Neural cell (in vitro differentiated cells): ENCODE measurements at regions not wholly inside any gene's neighbourhood (a gene's known extent, or its start where the extent isn't known, plus 50 kb on each side); places are given as distances from the start of the nearest gene placed in this dataset.

Experiments
- H2AFZ ChIP-seq: fragments of 200-600, 300-800 bp; sonication (generic), shearing (Covaris generic); 2 replicates; pipeline ENCODE4 v1.6.0; 2014; ENCODE audit warnings: low read depth, mild to moderate bottlenecking, antibody characterized with exemption, low read length, moderate library complexity
- H3F3A ChIP-seq: fragments of 200-600 bp; shearing (Covaris generic); 2 replicates; pipeline ENCODE4 v1.6.1; 2016; ENCODE audit warnings: mild to moderate bottlenecking, moderate library complexity, mixed read lengths, antibody characterized with exemption, low read length; ENCODE audit not compliant: insufficient read depth, poor library complexity, severe bottlenecking
- H3K27ac ChIP-seq: fragments of 200-600, 300-800 bp; sonication (generic), shearing (Covaris generic); 2 replicates; pipeline ENCODE4 v1.5.1; 2014; ENCODE audit warnings: mild to moderate bottlenecking, low read length, moderate library complexity
- H3K27me3 ChIP-seq: fragments of 300-800, 200-600 bp; sonication (generic), shearing (Covaris generic); 2 replicates; pipeline ENCODE4 v1.6.0; 2014; ENCODE audit warnings: mild to moderate bottlenecking, low read depth, low read length, moderate library complexity; ENCODE audit not compliant: insufficient read depth
- H3K36me3 ChIP-seq: fragments of 300-800, 200-600 bp; sonication (generic), shearing (Covaris generic); 2 replicates; pipeline ENCODE4 v1.5.1; 2014; ENCODE audit warnings: mild to moderate bottlenecking, antibody characterized with exemption, low read length, moderate library complexity; ENCODE audit not compliant: insufficient read depth
- H3K4me2 ChIP-seq: fragments of 300-800, 200-600 bp; sonication (generic), shearing (Covaris generic); 2 replicates; pipeline ENCODE4 v1.6.0; 2014; ENCODE audit warnings: mild to moderate bottlenecking, low read length
- H3K4me3 ChIP-seq: fragments of 300-800, 200-600 bp; sonication (generic), shearing (Covaris generic); 2 replicates; pipeline ENCODE4 v1.5.1; 2014; ENCODE audit warnings: mild to moderate bottlenecking, low read length, moderate library complexity
- H3K79me2 ChIP-seq: fragments of 200-600 bp; shearing (Covaris generic); replicated peaks from 2 replicates; pipeline ENCODE4 v1.6.0; 2014; ENCODE audit warnings: mild to moderate bottlenecking, low read length, moderate library complexity; ENCODE audit not compliant: insufficient read depth
- H3K9ac ChIP-seq: fragments of 300-800, 200-600 bp; sonication (generic), shearing (Covaris generic); 2 replicates; pipeline ENCODE4 v1.6.1; 2016; ENCODE audit warnings: mild to moderate bottlenecking, low read length, mixed read lengths
- H3K9me2 ChIP-seq: fragments of 200-600 bp; shearing (Covaris generic); 2 replicates; pipeline ENCODE4 v1.6.1; 2016; ENCODE audit warnings: mild to moderate bottlenecking, low read length, mixed read lengths; ENCODE audit not compliant: insufficient read depth
- H3K9me3 ChIP-seq: fragments of 200-600, 300-800 bp; sonication (generic), shearing (Covaris generic); 2 replicates; pipeline ENCODE4 v1.6.1; 2016; ENCODE audit warnings: mild to moderate bottlenecking, mixed run types, low read length, moderate library complexity, mixed read lengths
- H4K20me1 ChIP-seq: fragments of 200-600 bp; shearing (Covaris generic); 2 replicates; pipeline ENCODE4 v1.6.1; 2016; ENCODE audit warnings: mild to moderate bottlenecking, mixed run types; ENCODE audit not compliant: insufficient read depth
- EP300 ChIP-seq: fragments of 450-650 bp; conservative IDR thresholded peaks from 2 replicates; pipeline ENCODE4 v1.6.1; 2014; ENCODE audit warnings: antibody characterized with exemption, mild to moderate bottlenecking, moderate library complexity; ENCODE audit not compliant: poor library complexity, severe bottlenecking
- EZH2 ChIP-seq: fragments of 200-600, 300-800 bp; shearing (Covaris generic), sonication (generic); IDR thresholded peaks from 2 replicates; pipeline ENCODE4 v1.6.1; 2014; ENCODE audit warnings: antibody characterized with exemption, low read length, borderline replicate concordance, mild to moderate bottlenecking; ENCODE audit not compliant: insufficient read depth, poor library complexity, severe bottlenecking
- MXI1 ChIP-seq: fragments of 450-650 bp; conservative IDR thresholded peaks from 2 replicates; pipeline ENCODE4 v1.6.1; 2014; ENCODE audit warnings: antibody characterized with exemption, mild to moderate bottlenecking; ENCODE audit not compliant: poor library complexity, severe bottlenecking
- POLR2AphosphoS5 ChIP-seq: IDR thresholded peaks from 2 replicates; pipeline ENCODE4 v1.6.1; 2012
- RAD21 ChIP-seq: fragments of 450-650 bp; conservative IDR thresholded peaks from 2 replicates; pipeline ENCODE4 v1.6.1; 2014; ENCODE audit warnings: antibody characterized with exemption, mild to moderate bottlenecking, moderate library complexity
- SMC3 ChIP-seq: fragments of 450-650 bp; conservative IDR thresholded peaks from 2 replicates; pipeline ENCODE4 v1.6.1; 2014; ENCODE audit warnings: antibody characterized with exemption, mild to moderate bottlenecking, moderate library complexity; ENCODE audit not compliant: poor library complexity
- TAF1 ChIP-seq: IDR thresholded peaks from 2 replicates; pipeline ENCODE4 v1.6.1; 2012; ENCODE audit warnings: low read depth
- TF ChIP-seq, protein P1 (sequence below): IDR thresholded peaks from 2 replicates; pipeline ENCODE4 v1.6.1; 2012; ENCODE audit warnings: borderline replicate concordance
- TF ChIP-seq, protein P2 (sequence below): fragments of 450-650 bp; IDR thresholded peaks from 2 replicates; pipeline ENCODE4 v1.5.1; 2014; ENCODE audit warnings: antibody characterized with exemption, mild to moderate bottlenecking, moderate library complexity; ENCODE audit not compliant: poor library complexity, severe bottlenecking

DNA sequence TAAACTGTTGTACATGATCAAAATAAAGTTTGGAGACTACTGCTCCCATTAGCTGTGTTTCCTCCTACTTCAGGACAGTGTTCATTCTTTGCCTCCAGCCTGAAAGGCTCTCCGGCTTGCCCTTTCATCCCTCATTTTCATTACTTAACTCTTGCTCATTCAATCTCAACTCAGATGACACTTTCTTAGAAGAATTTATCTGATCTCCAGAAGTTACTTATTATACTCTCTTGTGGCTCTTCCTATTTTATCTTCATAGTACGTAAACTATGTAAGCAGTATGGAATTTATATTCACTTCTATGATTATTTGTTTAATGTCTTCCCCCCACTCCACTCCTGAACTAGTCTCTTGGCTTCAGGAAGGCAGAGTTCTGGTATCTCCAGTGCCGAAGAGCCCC is 1737.9 kb upstream of the C9orf72 start:
- Histone ChIP-seq H2AFZ (no peak overlapping the region), H3K27ac (no peak overlapping the region), H3F3A (no peaks in the 10 kb centered on the region), H3K4me3 (no peak overlapping the region), H4K20me1 (no peaks in the 10 kb centered on the region), H3K27me3 (no peaks in the 10 kb centered on the region), H3K36me3 (no peaks in the 10 kb centered on the region), H3K79me2 (no peaks in the 10 kb centered on the region), H3K9me2 (no peaks in the 10 kb centered on the region), H3K9ac (no peak overlapping the region), H3K9me3 (no peaks in the 10 kb centered on the region), H3K4me2 (no peak overlapping the region)
- TF ChIP-seq EZH2 = no peak
- TF ChIP-seq, protein P1, sequence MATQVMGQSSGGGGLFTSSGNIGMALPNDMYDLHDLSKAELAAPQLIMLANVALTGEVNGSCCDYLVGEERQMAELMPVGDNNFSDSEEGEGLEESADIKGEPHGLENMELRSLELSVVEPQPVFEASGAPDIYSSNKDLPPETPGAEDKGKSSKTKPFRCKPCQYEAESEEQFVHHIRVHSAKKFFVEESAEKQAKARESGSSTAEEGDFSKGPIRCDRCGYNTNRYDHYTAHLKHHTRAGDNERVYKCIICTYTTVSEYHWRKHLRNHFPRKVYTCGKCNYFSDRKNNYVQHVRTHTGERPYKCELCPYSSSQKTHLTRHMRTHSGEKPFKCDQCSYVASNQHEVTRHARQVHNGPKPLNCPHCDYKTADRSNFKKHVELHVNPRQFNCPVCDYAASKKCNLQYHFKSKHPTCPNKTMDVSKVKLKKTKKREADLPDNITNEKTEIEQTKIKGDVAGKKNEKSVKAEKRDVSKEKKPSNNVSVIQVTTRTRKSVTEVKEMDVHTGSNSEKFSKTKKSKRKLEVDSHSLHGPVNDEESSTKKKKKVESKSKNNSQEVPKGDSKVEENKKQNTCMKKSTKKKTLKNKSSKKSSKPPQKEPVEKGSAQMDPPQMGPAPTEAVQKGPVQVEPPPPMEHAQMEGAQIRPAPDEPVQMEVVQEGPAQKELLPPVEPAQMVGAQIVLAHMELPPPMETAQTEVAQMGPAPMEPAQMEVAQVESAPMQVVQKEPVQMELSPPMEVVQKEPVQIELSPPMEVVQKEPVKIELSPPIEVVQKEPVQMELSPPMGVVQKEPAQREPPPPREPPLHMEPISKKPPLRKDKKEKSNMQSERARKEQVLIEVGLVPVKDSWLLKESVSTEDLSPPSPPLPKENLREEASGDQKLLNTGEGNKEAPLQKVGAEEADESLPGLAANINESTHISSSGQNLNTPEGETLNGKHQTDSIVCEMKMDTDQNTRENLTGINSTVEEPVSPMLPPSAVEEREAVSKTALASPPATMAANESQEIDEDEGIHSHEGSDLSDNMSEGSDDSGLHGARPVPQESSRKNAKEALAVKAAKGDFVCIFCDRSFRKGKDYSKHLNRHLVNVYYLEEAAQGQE = no peak
- no peak for TF ChIP-seq POLR2AphosphoS5
- TF ChIP-seq, protein P2, sequence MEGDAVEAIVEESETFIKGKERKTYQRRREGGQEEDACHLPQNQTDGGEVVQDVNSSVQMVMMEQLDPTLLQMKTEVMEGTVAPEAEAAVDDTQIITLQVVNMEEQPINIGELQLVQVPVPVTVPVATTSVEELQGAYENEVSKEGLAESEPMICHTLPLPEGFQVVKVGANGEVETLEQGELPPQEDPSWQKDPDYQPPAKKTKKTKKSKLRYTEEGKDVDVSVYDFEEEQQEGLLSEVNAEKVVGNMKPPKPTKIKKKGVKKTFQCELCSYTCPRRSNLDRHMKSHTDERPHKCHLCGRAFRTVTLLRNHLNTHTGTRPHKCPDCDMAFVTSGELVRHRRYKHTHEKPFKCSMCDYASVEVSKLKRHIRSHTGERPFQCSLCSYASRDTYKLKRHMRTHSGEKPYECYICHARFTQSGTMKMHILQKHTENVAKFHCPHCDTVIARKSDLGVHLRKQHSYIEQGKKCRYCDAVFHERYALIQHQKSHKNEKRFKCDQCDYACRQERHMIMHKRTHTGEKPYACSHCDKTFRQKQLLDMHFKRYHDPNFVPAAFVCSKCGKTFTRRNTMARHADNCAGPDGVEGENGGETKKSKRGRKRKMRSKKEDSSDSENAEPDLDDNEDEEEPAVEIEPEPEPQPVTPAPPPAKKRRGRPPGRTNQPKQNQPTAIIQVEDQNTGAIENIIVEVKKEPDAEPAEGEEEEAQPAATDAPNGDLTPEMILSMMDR = no peak
- no peak for TF ChIP-seq TAF1
- no peak for TF ChIP-seq EP300
- TF ChIP-seq MXI1 = no peak
- no peak for TF ChIP-seq SMC3
- no peak for TF ChIP-seq RAD21

DNA sequence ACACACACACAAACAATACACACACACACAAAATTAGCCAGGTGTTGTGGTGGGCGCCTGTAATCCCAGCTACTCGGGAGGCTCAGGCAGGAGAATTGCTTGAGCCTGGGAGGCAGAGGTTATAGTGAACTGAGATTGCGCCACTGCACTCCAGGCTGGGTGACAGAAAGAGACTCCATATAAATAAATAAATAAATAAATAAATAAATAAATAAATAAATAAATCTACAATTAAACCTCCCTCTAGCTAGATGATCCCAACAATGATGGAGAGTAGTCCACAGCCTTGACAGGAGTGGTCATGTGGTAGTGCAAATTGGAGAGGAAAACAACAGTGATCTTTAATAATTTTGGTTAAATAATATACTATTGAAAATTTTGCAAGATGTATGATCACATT is 1739.0 kb upstream of the C9orf72 start:
- Histone ChIP-seq H3K79me2 (no peaks in the 10 kb centered on the region), H3K36me3 (no peaks in the 10 kb centered on the region), H3K9me2 (no peaks in the 10 kb centered on the region), H3K9me3 (no peaks in the 10 kb centered on the region), H3K4me3 (no peak overlapping the region), H3K27ac (no peak overlapping the region), H3K27me3 (no peaks in the 10 kb centered on the region), H3F3A (no peaks in the 10 kb centered on the region), H3K4me2 (no peak overlapping the region), H4K20me1 (no peaks in the 10 kb centered on the region), H2AFZ (no peak overlapping the region), H3K9ac (no peak overlapping the region)
- no peak for TF ChIP-seq SMC3
- no peak for TF ChIP-seq MXI1
- TF ChIP-seq, protein P1 = no peak
- no peak for TF ChIP-seq TAF1
